ENCODE measurements at regions not wholly inside any gene's neighbourhood (a gene's known extent, or its start where the extent isn't known, plus 50 kb on each side); places are given as distances from the start of the nearest gene placed in this dataset.

DNA sequence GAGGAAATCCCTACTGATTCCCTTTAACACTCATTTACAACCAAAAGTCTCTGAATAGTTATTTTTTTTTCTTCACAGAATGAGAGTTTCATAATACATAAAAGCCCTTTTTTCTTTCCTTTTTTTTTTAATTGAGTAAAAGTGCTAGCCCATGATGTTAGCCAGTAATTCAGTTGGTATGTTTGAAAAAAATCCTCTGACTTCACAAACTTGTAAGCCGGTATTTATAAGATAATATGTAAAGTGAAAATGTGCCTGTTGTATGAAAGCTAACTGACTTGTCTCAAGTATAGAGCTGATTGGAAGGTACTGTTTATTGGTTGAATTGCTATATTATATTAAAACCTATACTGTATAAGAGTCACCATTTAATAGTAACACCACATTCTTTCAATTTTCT lies 70.2 kb upstream of the NEIL3 start:
- H3K4me1 Mint-ChIP-seq (ENCODE audit: low read depth, unreplicated experiment) = no peaks in the 10 kb centered on the region
- H3K36me3 Mint-ChIP-seq (ENCODE audit: unreplicated experiment) = peaks cover 4% of the 10 kb centered on the region
- no peak overlapping the region for H3K4me3 Mint-ChIP-seq (ENCODE audit: unreplicated experiment)
- peaks cover 2% of the 10 kb centered on the region for H3K9me3 Mint-ChIP-seq (ENCODE audit: unreplicated experiment)
- H3K27me3 Mint-ChIP-seq (ENCODE audit: unreplicated experiment) = no peaks in the 10 kb centered on the region
- no peak for DNase-seq
- H3K27ac Mint-ChIP-seq (ENCODE audit: unreplicated experiment) = no peak overlapping the region
- TF ChIP-seq, protein P1, sequence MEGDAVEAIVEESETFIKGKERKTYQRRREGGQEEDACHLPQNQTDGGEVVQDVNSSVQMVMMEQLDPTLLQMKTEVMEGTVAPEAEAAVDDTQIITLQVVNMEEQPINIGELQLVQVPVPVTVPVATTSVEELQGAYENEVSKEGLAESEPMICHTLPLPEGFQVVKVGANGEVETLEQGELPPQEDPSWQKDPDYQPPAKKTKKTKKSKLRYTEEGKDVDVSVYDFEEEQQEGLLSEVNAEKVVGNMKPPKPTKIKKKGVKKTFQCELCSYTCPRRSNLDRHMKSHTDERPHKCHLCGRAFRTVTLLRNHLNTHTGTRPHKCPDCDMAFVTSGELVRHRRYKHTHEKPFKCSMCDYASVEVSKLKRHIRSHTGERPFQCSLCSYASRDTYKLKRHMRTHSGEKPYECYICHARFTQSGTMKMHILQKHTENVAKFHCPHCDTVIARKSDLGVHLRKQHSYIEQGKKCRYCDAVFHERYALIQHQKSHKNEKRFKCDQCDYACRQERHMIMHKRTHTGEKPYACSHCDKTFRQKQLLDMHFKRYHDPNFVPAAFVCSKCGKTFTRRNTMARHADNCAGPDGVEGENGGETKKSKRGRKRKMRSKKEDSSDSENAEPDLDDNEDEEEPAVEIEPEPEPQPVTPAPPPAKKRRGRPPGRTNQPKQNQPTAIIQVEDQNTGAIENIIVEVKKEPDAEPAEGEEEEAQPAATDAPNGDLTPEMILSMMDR (IDR thresholded peaks at IDR 0.05; ENCODE audit: partially characterized antibody, unreplicated experiment) = no peak

DNA sequence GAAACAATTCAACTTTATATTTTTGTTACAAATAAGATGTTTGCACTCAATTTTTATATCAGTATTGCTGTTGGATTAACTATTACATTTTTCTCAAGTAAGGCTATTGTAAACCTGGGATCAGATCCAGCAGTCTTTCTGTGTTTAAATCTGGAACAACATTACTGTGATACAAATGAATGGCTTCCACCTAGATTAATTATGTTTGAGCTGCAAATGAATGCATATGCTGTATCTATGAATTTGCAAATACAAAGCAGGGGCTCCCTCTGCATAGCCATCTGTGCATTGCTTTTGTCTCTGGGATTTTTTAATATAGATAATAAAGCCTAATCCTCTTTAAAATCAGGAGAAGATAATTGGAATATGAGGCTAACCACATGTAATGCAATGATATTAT lies 69.8 kb upstream of the NEIL3 start:
- Mint-ChIP-seq H3K4me3 (ENCODE audit: unreplicated experiment) (no peak overlapping the region), H3K4me1 (ENCODE audit: low read depth, unreplicated experiment) (no peaks in the 10 kb centered on the region), H3K27ac (ENCODE audit: unreplicated experiment) (no peak overlapping the region), H3K36me3 (ENCODE audit: unreplicated experiment) (peaks cover 4% of the 10 kb centered on the region), H3K9me3 (ENCODE audit: unreplicated experiment) (peaks cover 2% of the 10 kb centered on the region), H3K27me3 (ENCODE audit: unreplicated experiment) (no peaks in the 10 kb centered on the region)
- TF ChIP-seq, protein P1 (IDR thresholded peaks at IDR 0.05; ENCODE audit: partially characterized antibody, unreplicated experiment) = no peak
- DNase-seq = no peak

DNA sequence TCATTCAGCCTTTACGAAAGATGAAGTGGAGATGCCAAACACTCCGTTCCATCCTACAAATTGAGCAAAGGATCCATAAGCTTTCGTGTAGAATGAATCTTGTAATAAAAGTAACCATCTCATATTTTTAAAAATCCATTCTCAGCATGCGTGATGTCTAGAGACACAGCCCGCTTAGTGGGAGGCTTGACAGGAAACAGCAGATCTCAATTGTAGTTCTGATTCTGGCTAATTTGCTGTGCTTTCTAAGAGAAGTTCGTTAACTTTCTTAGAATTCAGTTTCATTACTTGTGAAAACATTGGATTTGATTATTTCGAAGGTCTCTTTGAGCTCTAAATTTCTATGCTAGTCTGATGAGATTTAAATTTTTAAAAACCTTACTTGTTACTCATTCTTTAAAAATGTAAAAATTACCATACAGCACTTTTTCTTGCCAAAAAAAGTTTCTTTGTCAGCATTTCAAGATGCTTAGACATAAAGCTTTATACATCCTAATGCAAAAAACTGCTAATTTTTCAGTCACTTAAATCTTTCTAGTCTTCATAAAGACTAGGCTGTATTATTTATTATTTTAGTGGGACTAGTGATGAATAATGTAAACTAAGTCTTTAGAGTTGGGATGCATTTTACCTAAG lies 66.9 kb upstream of the NEIL3 start:
- no peak for DNase-seq
- Mint-ChIP-seq H3K9me3 (ENCODE audit: unreplicated experiment) (no peaks in the 10 kb centered on the region), H3K4me1 (ENCODE audit: low read depth, unreplicated experiment) (no peaks in the 10 kb centered on the region), H3K36me3 (ENCODE audit: unreplicated experiment) (peaks cover 4% of the 10 kb centered on the region), H3K4me3 (ENCODE audit: unreplicated experiment) (no peak overlapping the region), H3K27ac (ENCODE audit: unreplicated experiment) (no peak overlapping the region), H3K27me3 (ENCODE audit: unreplicated experiment) (no peaks in the 10 kb centered on the region)
- TF ChIP-seq, protein P1 (IDR thresholded peaks at IDR 0.05; ENCODE audit: partially characterized antibody, unreplicated experiment) = no peak

DNA sequence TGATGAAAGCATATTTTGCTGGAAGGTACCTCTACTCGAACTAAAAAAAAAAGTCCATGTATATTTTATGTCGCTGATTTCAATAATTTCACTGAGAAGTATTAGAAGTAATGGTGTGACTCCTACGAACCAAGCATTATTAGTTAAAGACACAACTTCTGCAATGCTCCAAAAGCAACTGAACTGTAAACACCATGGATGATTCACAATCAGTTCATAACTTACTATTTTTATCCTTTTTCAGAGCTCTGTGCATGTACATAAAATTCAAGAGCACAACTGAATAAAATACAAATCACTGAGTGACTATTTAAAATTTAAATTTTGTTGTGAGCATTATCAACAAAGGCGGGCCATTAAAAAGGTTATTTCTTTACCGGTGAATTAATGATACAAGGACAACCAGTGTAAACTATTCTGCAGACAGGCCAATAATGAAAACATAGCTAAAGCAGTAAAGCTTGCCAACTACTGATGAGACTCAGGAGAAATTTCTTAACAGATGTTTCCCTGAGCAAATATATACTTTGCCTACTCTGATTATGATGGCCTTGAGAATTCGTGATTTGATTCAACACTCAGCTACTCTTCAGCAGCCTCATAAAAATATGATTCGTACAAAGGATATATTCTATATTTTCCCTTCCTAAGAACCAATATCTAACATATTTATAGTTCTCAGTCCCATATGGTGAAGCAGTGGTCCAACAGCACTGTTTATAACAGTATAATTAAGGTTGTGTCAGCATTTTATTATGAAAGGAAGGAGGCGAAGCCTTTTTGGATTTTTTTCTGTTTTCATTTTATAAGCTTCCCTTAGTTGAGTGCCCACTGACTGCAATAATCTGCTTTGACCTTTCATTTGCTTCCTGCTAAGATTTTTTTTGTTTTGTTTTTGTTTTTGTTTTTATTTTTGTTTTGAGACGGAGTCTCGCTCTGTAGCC lies 62.8 kb upstream of the NEIL3 start:
- no peak for DNase-seq
- Mint-ChIP-seq H3K4me3 (ENCODE audit: unreplicated experiment) (no peak overlapping the region), H3K9me3 (ENCODE audit: unreplicated experiment) (no peaks in the 10 kb centered on the region), H3K36me3 (ENCODE audit: unreplicated experiment) (peaks cover 2% of the 10 kb centered on the region), H3K27ac (ENCODE audit: unreplicated experiment) (no peak overlapping the region), H3K27me3 (ENCODE audit: unreplicated experiment) (peaks cover 2% of the 10 kb centered on the region), H3K4me1 (ENCODE audit: low read depth, unreplicated experiment) (no peaks in the 10 kb centered on the region)
- TF ChIP-seq, protein P1 (IDR thresholded peaks at IDR 0.05; ENCODE audit: partially characterized antibody, unreplicated experiment) = no peak
